GM23338 (cell line): ENCODE measurements at regions not wholly inside any gene's neighbourhood (a gene's known extent, or its start where the extent isn't known, plus 50 kb on each side); places are given as distances from the start of the nearest gene placed in this dataset.

Source experiments
- ATAC-seq: fragments of 200-7000 bp; cut with Tn5 transposase; 3 replicates; pipeline ENCODE4 v1.9.1; 2020
- DNase-seq: peaks from one replicate; pipeline ENCODE4 v3.0.0-alpha.2; 2015; ENCODE audit warnings: low spot score
- H2AFZ ChIP-seq: fragments of 200-600 bp; sonication (generic); 2 replicates; pipeline ENCODE4 v1.8.0; 2016; ENCODE audit warnings: antibody characterized with exemption, mild to moderate bottlenecking, moderate library complexity
- H3F3A ChIP-seq: fragments of 200-600 bp; sonication (generic); replicated peaks from 2 replicates; pipeline ENCODE4 v1.8.0; 2017; ENCODE audit warnings: antibody characterized with exemption, mixed run types, low read depth
- H3K27ac ChIP-seq: fragments of 200-600 bp; sonication (generic); 2 replicates; pipeline ENCODE4 v1.6.1; 2016; ENCODE audit warnings: low read depth
- H3K27me3 ChIP-seq: fragments of 200-600 bp; sonication (generic); 2 replicates; pipeline ENCODE4 v1.8.0; 2016; ENCODE audit warnings: mild to moderate bottlenecking, mixed run types, moderate library complexity; ENCODE audit not compliant: insufficient read depth
- H3K36me3 ChIP-seq: fragments of 200-600 bp; sonication (generic); 2 replicates; pipeline ENCODE4 v1.8.0; 2016; ENCODE audit warnings: mild to moderate bottlenecking; ENCODE audit not compliant: insufficient read depth
- H3K4me1 ChIP-seq: fragments of 200-600 bp; sonication (generic); 2 replicates; pipeline ENCODE4 v1.8.0; 2016; ENCODE audit warnings: mild to moderate bottlenecking, moderate library complexity; ENCODE audit not compliant: insufficient read depth
- H3K4me2 ChIP-seq: fragments of 200-600 bp; sonication (generic); 2 replicates; pipeline ENCODE4 v1.7.1; 2017; ENCODE audit warnings: mixed run types
- H3K4me3 ChIP-seq: fragments of 200-600 bp; sonication (generic); 2 replicates; pipeline ENCODE4 v1.6.1; 2016; ENCODE audit warnings: mixed run types
- H3K79me2 ChIP-seq: fragments of 200-600 bp; sonication (generic); replicated peaks from 2 replicates; pipeline ENCODE4 v1.8.0; 2017; ENCODE audit warnings: mild to moderate bottlenecking; ENCODE audit not compliant: insufficient read depth
- H3K9me2 ChIP-seq: fragments of 200-600 bp; sonication (generic); 2 replicates; pipeline ENCODE4 v1.8.0; 2017; ENCODE audit not compliant: insufficient read depth
- H4K20me1 ChIP-seq: fragments of 200-600 bp; sonication (generic); replicated peaks from 2 replicates; pipeline ENCODE4 v1.8.0; 2017; ENCODE audit warnings: mild to moderate bottlenecking; ENCODE audit not compliant: insufficient read depth
- H3K27ac Mint-ChIP-seq: 2 replicates; pipeline ENCODE4 v1.8.0; 2020; ENCODE audit warnings: inconsistent platforms, mild to moderate bottlenecking, moderate library complexity, mixed read lengths
- H3K27me3 Mint-ChIP-seq: 3 replicates; pipeline ENCODE4 v1.8.0; 2022; ENCODE audit warnings: low read depth, mild to moderate bottlenecking, moderate library complexity, mixed read lengths, inconsistent platforms; ENCODE audit not compliant: insufficient read depth, poor library complexity
- H3K36me3 Mint-ChIP-seq: 3 replicates; pipeline ENCODE4 v1.8.0; 2021; ENCODE audit warnings: low read depth, mild to moderate bottlenecking, inconsistent platforms, moderate library complexity, mixed read lengths
- H3K4me1 Mint-ChIP-seq: 3 replicates; pipeline ENCODE4 v1.8.0; 2020; ENCODE audit warnings: mild to moderate bottlenecking, inconsistent platforms, mixed read lengths
- H3K4me3 Mint-ChIP-seq: 3 replicates; pipeline ENCODE4 v1.8.0; 2021; ENCODE audit warnings: moderate library complexity, mild to moderate bottlenecking, inconsistent platforms, mixed read lengths
- H3K9me3 Mint-ChIP-seq: 3 replicates; pipeline ENCODE4 v1.8.0; 2020; ENCODE audit warnings: moderate library complexity, mild to moderate bottlenecking, inconsistent platforms, mixed read lengths
- CREB1 ChIP-seq: fragments of 250-450 bp; sonication (Bioruptor Pico); IDR thresholded peaks from 2 replicates; pipeline ENCODE4 v1.5.0; 2020; ENCODE audit warnings: low read depth, mild to moderate bottlenecking, moderate library complexity
- EZH2 ChIP-seq: fragments of 200-600 bp; sonication (generic); IDR thresholded peaks from one replicate; pipeline ENCODE4 v1.8.0; 2017; ENCODE audit warnings: antibody characterized with exemption, mild to moderate bottlenecking, low read depth; ENCODE audit not compliant: unreplicated experiment
- EZH2phosphoT487 ChIP-seq: fragments of 200-600 bp; sonication (generic); IDR thresholded peaks from one replicate; pipeline ENCODE4 v1.8.1; 2018; ENCODE audit warnings: antibody characterized with exemption; ENCODE audit not compliant: unreplicated experiment
- JUNB ChIP-seq: IDR thresholded peaks from one replicate; pipeline ENCODE4 v1.6.1; 2016; ENCODE audit warnings: antibody characterized with exemption; ENCODE audit not compliant: unreplicated experiment
- NANOG ChIP-seq: IDR thresholded peaks from 2 replicates; pipeline ENCODE4 v1.6.1; 2016; ENCODE audit warnings: antibody characterized with exemption, borderline replicate concordance
- POLR2AphosphoS5 ChIP-seq: IDR thresholded peaks from 2 replicates; pipeline ENCODE4 v1.6.1; 2016; ENCODE audit warnings: antibody characterized with exemption, low read depth
- STAT1 ChIP-seq: IDR thresholded peaks from one replicate; pipeline ENCODE4 v1.6.1; 2016; ENCODE audit warnings: antibody characterized with exemption; ENCODE audit not compliant: unreplicated experiment
- ZNF114 ChIP-seq: fragments of 250-450 bp; sonication (Bioruptor Pico); IDR thresholded peaks from 2 replicates; pipeline ENCODE4 v1.5.0; 2020; ENCODE audit warnings: mild to moderate bottlenecking, moderate library complexity
- ZNF331 ChIP-seq: fragments of 250-450 bp; sonication (Bioruptor Pico); IDR thresholded peaks from 2 replicates; pipeline ENCODE4 v1.5.0; 2020; ENCODE audit warnings: low read depth, mild to moderate bottlenecking, moderate library complexity
- TF ChIP-seq, protein P1 (sequence below): IDR thresholded peaks from one replicate; pipeline ENCODE4 v1.6.1; 2018; ENCODE audit warnings: antibody characterized with exemption; ENCODE audit not compliant: unreplicated experiment
- TF ChIP-seq, protein P2 (sequence below), 2 experiments: fragments of 200-600 bp in 1 of 2; sonication (generic) in 1 of 2; conservative IDR thresholded peaks; 2 replicates each; pipeline versions ENCODE4 v1.5.1 to v1.6.1; 2016 to 2017; ENCODE audit warnings: antibody characterized with exemption in 2 of 2, low read depth in 2 of 2, mild to moderate bottlenecking in 2 of 2, moderate library complexity in 1 of 2
- TF ChIP-seq, protein P3 (sequence below): IDR thresholded peaks from 2 replicates; pipeline ENCODE4 v1.6.1; 2016; ENCODE audit warnings: antibody characterized with exemption

DNA sequence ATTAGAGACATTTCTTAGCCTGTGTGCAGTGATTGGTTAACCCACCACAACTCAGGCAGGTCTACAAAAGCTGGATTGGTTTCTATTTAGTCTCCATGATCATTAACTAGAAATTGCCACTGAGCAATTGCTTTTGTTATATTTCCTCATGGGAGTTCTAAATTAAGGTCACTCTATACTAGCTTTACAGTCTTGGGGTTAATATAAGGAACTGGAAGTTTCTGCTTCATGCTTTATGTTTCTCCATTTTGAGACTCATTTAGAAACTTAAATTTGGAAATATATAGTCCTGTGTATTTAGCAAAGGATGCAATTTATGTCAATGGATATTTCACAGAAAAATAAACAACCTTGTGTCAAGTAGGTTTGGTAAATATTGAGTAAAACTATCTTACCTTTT, 137.5 kb downstream of the HLX start:
- H3K36me3 Mint-ChIP-seq: no peaks in the 10 kb centered on the region
- no peak overlapping the region for H3K4me3 Mint-ChIP-seq
- no peaks in the 10 kb centered on the region for H3K4me1 Mint-ChIP-seq
- Histone ChIP-seq H3K4me1 (no peaks in the 10 kb centered on the region), H3K79me2 (no peaks in the 10 kb centered on the region), H3K36me3 (no peaks in the 10 kb centered on the region), H3K4me3 (no peak overlapping the region), H3K27ac (no peak overlapping the region), H4K20me1 (no peaks in the 10 kb centered on the region), H3F3A (no peaks in the 10 kb centered on the region), H3K27me3 (no peaks in the 10 kb centered on the region), H3K4me2 (no peak overlapping the region), H3K9me2 (no peaks in the 10 kb centered on the region), H2AFZ (no peak overlapping the region)
- peaks cover 3% of the 10 kb centered on the region for H3K27me3 Mint-ChIP-seq
- no peak for DNase-seq
- no peak for ATAC-seq
- TF ChIP-seq JUNB (no peak), CREB1 (no peak), EZH2phosphoT487 (no peak), ZNF114 (CRISPR knock-in tag) (no peak), NANOG (no peak), ZNF331 (no peak), STAT1 (no peak), POLR2AphosphoS5 (no peak)
- TF ChIP-seq, protein P1, sequence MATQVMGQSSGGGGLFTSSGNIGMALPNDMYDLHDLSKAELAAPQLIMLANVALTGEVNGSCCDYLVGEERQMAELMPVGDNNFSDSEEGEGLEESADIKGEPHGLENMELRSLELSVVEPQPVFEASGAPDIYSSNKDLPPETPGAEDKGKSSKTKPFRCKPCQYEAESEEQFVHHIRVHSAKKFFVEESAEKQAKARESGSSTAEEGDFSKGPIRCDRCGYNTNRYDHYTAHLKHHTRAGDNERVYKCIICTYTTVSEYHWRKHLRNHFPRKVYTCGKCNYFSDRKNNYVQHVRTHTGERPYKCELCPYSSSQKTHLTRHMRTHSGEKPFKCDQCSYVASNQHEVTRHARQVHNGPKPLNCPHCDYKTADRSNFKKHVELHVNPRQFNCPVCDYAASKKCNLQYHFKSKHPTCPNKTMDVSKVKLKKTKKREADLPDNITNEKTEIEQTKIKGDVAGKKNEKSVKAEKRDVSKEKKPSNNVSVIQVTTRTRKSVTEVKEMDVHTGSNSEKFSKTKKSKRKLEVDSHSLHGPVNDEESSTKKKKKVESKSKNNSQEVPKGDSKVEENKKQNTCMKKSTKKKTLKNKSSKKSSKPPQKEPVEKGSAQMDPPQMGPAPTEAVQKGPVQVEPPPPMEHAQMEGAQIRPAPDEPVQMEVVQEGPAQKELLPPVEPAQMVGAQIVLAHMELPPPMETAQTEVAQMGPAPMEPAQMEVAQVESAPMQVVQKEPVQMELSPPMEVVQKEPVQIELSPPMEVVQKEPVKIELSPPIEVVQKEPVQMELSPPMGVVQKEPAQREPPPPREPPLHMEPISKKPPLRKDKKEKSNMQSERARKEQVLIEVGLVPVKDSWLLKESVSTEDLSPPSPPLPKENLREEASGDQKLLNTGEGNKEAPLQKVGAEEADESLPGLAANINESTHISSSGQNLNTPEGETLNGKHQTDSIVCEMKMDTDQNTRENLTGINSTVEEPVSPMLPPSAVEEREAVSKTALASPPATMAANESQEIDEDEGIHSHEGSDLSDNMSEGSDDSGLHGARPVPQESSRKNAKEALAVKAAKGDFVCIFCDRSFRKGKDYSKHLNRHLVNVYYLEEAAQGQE: no peak
- TF ChIP-seq, protein P2, sequence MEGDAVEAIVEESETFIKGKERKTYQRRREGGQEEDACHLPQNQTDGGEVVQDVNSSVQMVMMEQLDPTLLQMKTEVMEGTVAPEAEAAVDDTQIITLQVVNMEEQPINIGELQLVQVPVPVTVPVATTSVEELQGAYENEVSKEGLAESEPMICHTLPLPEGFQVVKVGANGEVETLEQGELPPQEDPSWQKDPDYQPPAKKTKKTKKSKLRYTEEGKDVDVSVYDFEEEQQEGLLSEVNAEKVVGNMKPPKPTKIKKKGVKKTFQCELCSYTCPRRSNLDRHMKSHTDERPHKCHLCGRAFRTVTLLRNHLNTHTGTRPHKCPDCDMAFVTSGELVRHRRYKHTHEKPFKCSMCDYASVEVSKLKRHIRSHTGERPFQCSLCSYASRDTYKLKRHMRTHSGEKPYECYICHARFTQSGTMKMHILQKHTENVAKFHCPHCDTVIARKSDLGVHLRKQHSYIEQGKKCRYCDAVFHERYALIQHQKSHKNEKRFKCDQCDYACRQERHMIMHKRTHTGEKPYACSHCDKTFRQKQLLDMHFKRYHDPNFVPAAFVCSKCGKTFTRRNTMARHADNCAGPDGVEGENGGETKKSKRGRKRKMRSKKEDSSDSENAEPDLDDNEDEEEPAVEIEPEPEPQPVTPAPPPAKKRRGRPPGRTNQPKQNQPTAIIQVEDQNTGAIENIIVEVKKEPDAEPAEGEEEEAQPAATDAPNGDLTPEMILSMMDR (conservative IDR thresholded peaks at IDR 0.05; ENCODE audit: low read depth in 2 of 2): no peak
- no peak overlapping the region for H3K27ac Mint-ChIP-seq
- H3K9me3 Mint-ChIP-seq: no peaks in the 10 kb centered on the region

DNA sequence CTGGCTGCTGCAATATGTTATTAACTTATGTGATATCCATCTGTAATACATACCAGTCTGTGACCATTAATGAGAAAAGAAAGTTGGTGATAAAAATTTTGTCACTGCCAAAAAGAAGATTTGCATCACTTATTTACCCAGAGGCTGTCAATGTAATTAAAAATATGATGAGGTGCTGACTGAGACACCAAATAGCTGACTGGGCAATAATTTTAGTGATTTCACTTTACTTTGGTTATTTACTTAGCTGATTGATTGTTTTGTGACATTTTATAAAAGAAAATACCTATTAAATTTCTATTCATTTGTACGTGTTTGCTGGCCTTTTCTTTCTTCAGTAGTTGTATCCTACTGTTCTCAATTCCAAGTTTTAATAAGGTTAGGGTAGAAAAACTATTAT, 139.2 kb downstream of the HLX start:
- Mint-ChIP-seq H3K4me1 (no peaks in the 10 kb centered on the region), H3K4me3 (no peak overlapping the region), H3K27ac (no peak overlapping the region), H3K36me3 (no peaks in the 10 kb centered on the region), H3K9me3 (no peaks in the 10 kb centered on the region), H3K27me3 (peaks cover 3% of the 10 kb centered on the region)
- TF ChIP-seq EZH2 (no peak), STAT1 (no peak), ZNF331 (no peak), CREB1 (no peak), ZNF114 (CRISPR knock-in tag) (no peak), NANOG (no peak)
- TF ChIP-seq, protein P2 (conservative IDR thresholded peaks at IDR 0.05; ENCODE audit: low read depth in 2 of 2): no peak
- TF ChIP-seq, protein P1: no peak
- TF ChIP-seq, protein P3, sequence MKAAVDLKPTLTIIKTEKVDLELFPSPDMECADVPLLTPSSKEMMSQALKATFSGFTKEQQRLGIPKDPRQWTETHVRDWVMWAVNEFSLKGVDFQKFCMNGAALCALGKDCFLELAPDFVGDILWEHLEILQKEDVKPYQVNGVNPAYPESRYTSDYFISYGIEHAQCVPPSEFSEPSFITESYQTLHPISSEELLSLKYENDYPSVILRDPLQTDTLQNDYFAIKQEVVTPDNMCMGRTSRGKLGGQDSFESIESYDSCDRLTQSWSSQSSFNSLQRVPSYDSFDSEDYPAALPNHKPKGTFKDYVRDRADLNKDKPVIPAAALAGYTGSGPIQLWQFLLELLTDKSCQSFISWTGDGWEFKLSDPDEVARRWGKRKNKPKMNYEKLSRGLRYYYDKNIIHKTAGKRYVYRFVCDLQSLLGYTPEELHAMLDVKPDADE: no peak
- H3K4me2 ChIP-seq: no peak overlapping the region
- H3K9me2 ChIP-seq: 0 out of 2 replicates have a peak, but pooled peaks cover under 1% of the 10 kb centered on the region
- H3K4me3 ChIP-seq: no peak overlapping the region
- ATAC-seq (no peak), DNase-seq (no peak)
- H3K79me2 ChIP-seq: no peaks in the 10 kb centered on the region
- no peaks in the 10 kb centered on the region for H4K20me1 ChIP-seq
- H3K36me3 ChIP-seq: no peaks in the 10 kb centered on the region
- no peaks in the 10 kb centered on the region for H3K4me1 ChIP-seq
- H3K27me3 ChIP-seq: no peaks in the 10 kb centered on the region
- H3F3A ChIP-seq: no peaks in the 10 kb centered on the region
- H2AFZ ChIP-seq: no peak overlapping the region
- H3K27ac ChIP-seq: no peak overlapping the region
